H9 (cell line): ENCODE measurements at regions not wholly inside any gene's neighbourhood (a gene's known extent, or its start where the extent isn't known, plus 50 kb on each side); places are given as distances from the start of the nearest gene placed in this dataset.

Experiments
- DNase-seq: peaks from one replicate; pipeline ENCODE4 v3.0.0-alpha.2; 2017
- H2AFZ ChIP-seq: one replicate; pipeline ENCODE4 v1.6.1; 2013; ENCODE audit warnings: mild to moderate bottlenecking, low read length, control low read depth, moderate library complexity
- H2AK5ac ChIP-seq: 2 replicates; pipeline ENCODE4 v1.6.1; 2013; ENCODE audit warnings: low read length, control low read depth, mixed read lengths; ENCODE audit not compliant: insufficient read length
- H2BK120ac ChIP-seq: one replicate; pipeline ENCODE4 v1.6.1; 2013; ENCODE audit warnings: low read depth, mild to moderate bottlenecking, low read length, control low read depth, inconsistent platforms; ENCODE audit not compliant: poor library complexity, severe bottlenecking
- H2BK12ac ChIP-seq: 2 replicates; pipeline ENCODE4 v1.6.1; 2013; ENCODE audit warnings: low read length, control low read depth, mixed read lengths, low read depth; ENCODE audit not compliant: insufficient read length
- H2BK15ac ChIP-seq: 2 replicates; pipeline ENCODE4 v1.6.1; 2013; ENCODE audit warnings: low read depth, low read length, control low read depth
- H2BK20ac ChIP-seq: one replicate; pipeline ENCODE4 v1.6.1; 2013; ENCODE audit warnings: low read depth, mild to moderate bottlenecking, low read length, control low read depth, inconsistent platforms; ENCODE audit not compliant: poor library complexity, severe bottlenecking
- H2BK5ac ChIP-seq: 2 replicates; pipeline ENCODE4 v1.6.1; 2013; ENCODE audit warnings: low read length, control low read depth, mixed read lengths; ENCODE audit not compliant: insufficient read length
- H3K14ac ChIP-seq: 2 replicates; pipeline ENCODE4 v1.6.1; 2013; ENCODE audit warnings: low read length, control low read depth; ENCODE audit not compliant: insufficient read depth
- H3K18ac ChIP-seq: 2 replicates; pipeline ENCODE4 v1.6.1; 2013; ENCODE audit warnings: low read depth, mild to moderate bottlenecking, mixed read lengths, low read length, control low read depth; ENCODE audit not compliant: insufficient read length
- H3K23ac ChIP-seq: 2 replicates; pipeline ENCODE4 v1.6.1; 2013; ENCODE audit warnings: low read length, control low read depth, mixed read lengths, low read depth; ENCODE audit not compliant: insufficient read length
- H3K23me2 ChIP-seq: 2 replicates; pipeline ENCODE4 v1.6.1; 2013; ENCODE audit warnings: low read depth, mild to moderate bottlenecking, mixed read lengths, low read length, control low read depth; ENCODE audit not compliant: insufficient read length, poor library complexity, severe bottlenecking
- H3K27ac ChIP-seq: 2 replicates; pipeline ENCODE4 v1.5.1; 2013; ENCODE audit warnings: low read length, control low read depth, mixed read lengths, low read depth; ENCODE audit not compliant: insufficient read length
- H3K27me3 ChIP-seq: 2 replicates; pipeline ENCODE4 v1.6.1; 2013; ENCODE audit warnings: low read length, control low read depth, inconsistent platforms; ENCODE audit not compliant: insufficient read depth
- H3K4ac ChIP-seq: 2 replicates; pipeline ENCODE4 v1.6.1; 2013; ENCODE audit warnings: low read depth, mild to moderate bottlenecking, control low read depth, inconsistent platforms, low read length, moderate library complexity
- H3K4me1 ChIP-seq: 2 replicates; pipeline ENCODE4 v1.6.1; 2013; ENCODE audit warnings: low read length, control low read depth, inconsistent platforms; ENCODE audit not compliant: insufficient read depth
- H3K4me2 ChIP-seq: 2 replicates; pipeline ENCODE4 v1.6.1; 2013; ENCODE audit warnings: low read length, control low read depth, mixed read lengths; ENCODE audit not compliant: insufficient read length, insufficient read depth
- H3K56ac ChIP-seq: 2 replicates; pipeline ENCODE4 v1.6.1; 2013; ENCODE audit warnings: low read depth, mild to moderate bottlenecking, mixed read lengths, low read length, control low read depth; ENCODE audit not compliant: insufficient read length
- H3K79me1 ChIP-seq: 2 replicates; pipeline ENCODE4 v1.6.1; 2013; ENCODE audit warnings: low read depth, mild to moderate bottlenecking, moderate library complexity, low read length, control low read depth, inconsistent platforms; ENCODE audit not compliant: insufficient read depth, poor library complexity, severe bottlenecking
- H3K79me2 ChIP-seq: 2 replicates; pipeline ENCODE4 v1.6.1; 2013; ENCODE audit warnings: low read length, control low read depth, inconsistent platforms; ENCODE audit not compliant: insufficient read depth
- H3K9ac ChIP-seq: 2 replicates; pipeline ENCODE4 v1.6.1; 2013; ENCODE audit warnings: low read length, control low read depth, mixed read lengths; ENCODE audit not compliant: insufficient read length; ENCODE audit errors: extremely low read depth
- H3K9me3 ChIP-seq: one replicate; pipeline ENCODE4 v1.6.1; 2013; ENCODE audit warnings: low read depth, low read length, inconsistent platforms; ENCODE audit not compliant: control insufficient read depth
- H3T11ph ChIP-seq: one replicate; pipeline ENCODE4 v1.6.1; 2013; ENCODE audit warnings: mild to moderate bottlenecking, low read length, control low read depth, inconsistent platforms
- H4K20me1 ChIP-seq: one replicate; pipeline ENCODE4 v1.6.1; 2013; ENCODE audit not compliant: control insufficient read depth, insufficient read length, insufficient read depth
- H4K5ac ChIP-seq: 2 replicates; pipeline ENCODE4 v1.6.1; 2013; ENCODE audit warnings: low read depth, mild to moderate bottlenecking, mixed read lengths, low read length, control low read depth; ENCODE audit not compliant: insufficient read length
- H4K8ac ChIP-seq: replicated peaks from 2 replicates; pipeline ENCODE4 v1.6.1; 2013; ENCODE audit warnings: low read length, control low read depth, mixed read lengths, low read depth; ENCODE audit not compliant: insufficient read length
- H4K91ac ChIP-seq: 2 replicates; pipeline ENCODE4 v1.6.1; 2013; ENCODE audit warnings: low read depth, mild to moderate bottlenecking, moderate library complexity, mixed read lengths, low read length, control low read depth; ENCODE audit not compliant: insufficient read length
- H3K27ac Mint-ChIP-seq, 3 experiments: 2 replicates in 2 of 3; 3 replicates in 1 of 3; pipeline ENCODE4 v1.8.0; 2020 to 2021; ENCODE audit warnings: mixed read lengths in 3 of 3, mild to moderate bottlenecking in 1 of 3, moderate library complexity in 1 of 3
- H3K27me3 Mint-ChIP-seq: 2 replicates; pipeline ENCODE4 v1.8.0; 2021; ENCODE audit warnings: low read depth, mild to moderate bottlenecking, moderate library complexity, mixed read lengths
- H3K36me3 Mint-ChIP-seq, 3 experiments: 2 replicates in 2 of 3; 3 replicates in 1 of 3; pipeline ENCODE4 v1.8.0; 2020 to 2021; ENCODE audit warnings: low read depth in 3 of 3, mixed read lengths in 3 of 3; ENCODE audit not compliant: insufficient read depth in 1 of 3
- H3K4me1 Mint-ChIP-seq, 2 experiments: 2 replicates each; pipeline ENCODE4 v1.8.0; 2020; ENCODE audit warnings: mixed read lengths in 2 of 2
- H3K4me3 Mint-ChIP-seq, 2 experiments: 2 replicates in 1 of 2; 3 replicates in 1 of 2; pipeline ENCODE4 v1.8.0; 2020 to 2021; ENCODE audit warnings: mild to moderate bottlenecking in 2 of 2, mixed read lengths in 2 of 2, moderate library complexity in 1 of 2
- H3K9me3 Mint-ChIP-seq, 2 experiments: 2 replicates in 1 of 2; 3 replicates in 1 of 2; pipeline ENCODE4 v1.8.0; 2020; ENCODE audit warnings: mild to moderate bottlenecking in 2 of 2, mixed read lengths in 2 of 2, moderate library complexity in 1 of 2
- CTCF ChIP-seq: fragments of 200-600 bp; sonication (generic); conservative IDR thresholded peaks from 3 replicates; pipeline ENCODE4 v1.8.0; 2021; ENCODE audit warnings: antibody characterized with exemption, mild to moderate bottlenecking
- WGBS: extraction: QIAGEN DNeasy Blood & Tissue Kit; methylation state at CpG from one replicate; pipeline ENCODE4 v1.1.7; 2013; ENCODE audit warnings: missing lambda C conversion rate, low lambda C conversion rate, mixed read lengths; ENCODE audit not compliant: insufficient read length; ENCODE audit errors: extremely low coverage; 5-methylcytosine and 5-hydroxymethylcytosine counted together

DNA sequence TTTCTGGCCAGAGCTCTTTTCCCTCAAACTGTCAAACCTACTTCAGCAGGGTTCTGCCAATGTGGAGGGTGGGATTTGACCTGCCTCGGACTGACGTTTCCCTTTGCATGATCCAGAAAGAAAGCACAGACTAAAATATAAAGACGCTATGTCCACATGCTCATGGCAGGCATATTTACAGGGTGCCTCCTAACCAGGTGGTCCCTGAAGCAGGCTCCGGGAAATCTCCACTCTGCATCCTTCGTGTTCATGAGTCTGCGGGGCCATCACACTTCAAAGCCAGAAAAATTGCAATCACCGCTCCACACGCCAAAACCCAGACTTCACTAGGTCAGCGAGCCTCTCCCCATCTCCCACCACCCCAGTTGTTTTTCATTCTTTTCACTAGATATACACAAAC is 143.3 kb upstream of the IGF1R start:
- no peak overlapping the region for H2BK20ac ChIP-seq
- no peak overlapping the region for H2AFZ ChIP-seq
- WGBS = no CpG with 5 or more reads among the region's 9 CpGs
- no peak overlapping the region for H2BK120ac ChIP-seq
- H2BK5ac ChIP-seq = no peak overlapping the region
- H3K27me3 ChIP-seq = no peaks in the 10 kb centered on the region
- no peaks in the 10 kb centered on the region for H3K9me3 Mint-ChIP-seq
- peaks cover 5 to 7% of the 10 kb centered on the region in 2 experiments; a peak in 3 of 4 replicates for H3K4me1 Mint-ChIP-seq
- H3K23me2 ChIP-seq = no peaks in the 10 kb centered on the region
- H3K18ac ChIP-seq = no peak overlapping the region
- no peaks in the 10 kb centered on the region for H3K4me1 ChIP-seq
- no peak overlapping the region for H3K56ac ChIP-seq
- no peak overlapping the region for H3K27ac Mint-ChIP-seq
- DNase-seq = no peak
- H3K14ac ChIP-seq = no peak overlapping the region
- H3K79me1 ChIP-seq = no peaks in the 10 kb centered on the region
- TF ChIP-seq CTCF = no peak
- H4K5ac ChIP-seq = no peak overlapping the region
- no peaks in the 10 kb centered on the region for H4K20me1 ChIP-seq
- H3K27ac ChIP-seq = no peak overlapping the region
- no peak overlapping the region for H3T11ph ChIP-seq
- no peak overlapping the region for H3K23ac ChIP-seq
- H3K27me3 Mint-ChIP-seq = peaks cover 16% of the 10 kb centered on the region
- H3K9me3 ChIP-seq = no peaks in the 10 kb centered on the region
- no peak overlapping the region for H3K4me3 Mint-ChIP-seq
- no peak overlapping the region for H3K4ac ChIP-seq
- no peak overlapping the region for H2AK5ac ChIP-seq
- no peak overlapping the region for H3K4me2 ChIP-seq
- no peaks in the 10 kb centered on the region for H3K36me3 Mint-ChIP-seq
- no peak overlapping the region for H4K91ac ChIP-seq
- no peak overlapping the region for H2BK15ac ChIP-seq
- no peaks in the 10 kb centered on the region for H3K79me2 ChIP-seq
- H3K9ac ChIP-seq = no peak overlapping the region
- H2BK12ac ChIP-seq = no peak overlapping the region
- H4K8ac ChIP-seq = no peak overlapping the region
